Activated CD8-positive, alpha-beta memory T cell treated with anti-CD3 and anti-CD28 coated beads, Interleukin-2, amount 50 U/mL, for 1 hour (primary cell): ENCODE measurements at regions not wholly inside any gene's neighbourhood (a gene's known extent, or its start where the extent isn't known, plus 50 kb on each side); places are given as distances from the start of the nearest gene placed in this dataset.
"Not testable (repeated sequence)": the region's sequence is repeated elsewhere in the genome, so short reads cannot be mapped to it uniquely, and the experiment has no call there.

Experiments used
- DNase-seq: peaks from one replicate; pipeline ENCODE4 v3.0.0-alpha.2; 2020; ENCODE audit errors: extremely low read depth

DNA sequence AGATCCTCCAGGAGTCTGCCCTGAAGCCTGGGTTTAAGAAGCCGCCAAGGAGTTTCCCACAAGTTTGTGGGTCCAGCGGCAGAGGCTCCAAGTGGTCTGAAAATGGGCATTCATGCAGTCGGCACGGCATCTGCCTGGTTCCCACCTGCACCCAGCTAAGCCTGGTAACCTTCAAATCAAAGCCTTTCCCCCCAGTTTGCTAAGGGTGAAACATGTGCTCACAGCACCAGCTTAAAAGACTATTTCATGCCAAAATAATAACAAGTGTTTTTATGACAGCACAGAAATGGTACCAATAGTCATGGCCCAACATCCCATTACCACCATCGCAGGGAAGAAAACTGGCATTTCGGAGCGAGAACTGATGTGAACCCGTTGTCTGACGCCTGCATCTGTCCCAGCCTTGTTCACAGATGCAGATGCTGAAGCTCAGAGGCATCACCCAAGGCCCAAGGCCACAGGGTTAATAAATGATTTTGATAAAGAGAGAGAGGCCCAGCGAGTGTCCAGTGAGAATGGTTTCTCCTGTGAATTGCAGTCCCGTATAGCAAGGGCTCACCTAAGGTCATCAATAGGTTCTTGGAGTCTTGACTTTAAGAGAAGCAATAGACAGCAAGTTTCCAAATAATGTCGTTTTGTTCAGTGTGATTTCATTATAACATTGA lies 188.0 kb upstream of the TPM1 start:
- no peak for DNase-seq

DNA sequence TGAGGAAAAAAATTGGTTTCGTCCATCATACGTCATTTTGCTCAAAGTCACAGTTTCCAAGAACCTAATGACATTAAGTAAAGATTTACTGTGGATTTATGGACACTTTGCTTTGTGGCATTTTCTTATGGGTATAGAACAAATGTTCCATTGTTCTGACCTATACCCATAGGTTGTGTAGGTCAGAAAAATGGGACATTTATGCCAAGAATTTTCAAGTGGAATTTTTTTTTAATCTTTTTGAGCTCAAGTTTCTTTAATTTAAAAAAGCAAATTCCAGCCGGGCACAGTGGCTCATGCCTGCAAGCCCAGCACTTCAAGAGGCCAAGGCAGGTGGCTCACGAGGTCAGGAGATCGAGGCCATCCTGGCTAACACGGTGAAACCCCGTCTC lies 187.5 kb upstream of the TPM1 start:
- no peak for DNase-seq

DNA sequence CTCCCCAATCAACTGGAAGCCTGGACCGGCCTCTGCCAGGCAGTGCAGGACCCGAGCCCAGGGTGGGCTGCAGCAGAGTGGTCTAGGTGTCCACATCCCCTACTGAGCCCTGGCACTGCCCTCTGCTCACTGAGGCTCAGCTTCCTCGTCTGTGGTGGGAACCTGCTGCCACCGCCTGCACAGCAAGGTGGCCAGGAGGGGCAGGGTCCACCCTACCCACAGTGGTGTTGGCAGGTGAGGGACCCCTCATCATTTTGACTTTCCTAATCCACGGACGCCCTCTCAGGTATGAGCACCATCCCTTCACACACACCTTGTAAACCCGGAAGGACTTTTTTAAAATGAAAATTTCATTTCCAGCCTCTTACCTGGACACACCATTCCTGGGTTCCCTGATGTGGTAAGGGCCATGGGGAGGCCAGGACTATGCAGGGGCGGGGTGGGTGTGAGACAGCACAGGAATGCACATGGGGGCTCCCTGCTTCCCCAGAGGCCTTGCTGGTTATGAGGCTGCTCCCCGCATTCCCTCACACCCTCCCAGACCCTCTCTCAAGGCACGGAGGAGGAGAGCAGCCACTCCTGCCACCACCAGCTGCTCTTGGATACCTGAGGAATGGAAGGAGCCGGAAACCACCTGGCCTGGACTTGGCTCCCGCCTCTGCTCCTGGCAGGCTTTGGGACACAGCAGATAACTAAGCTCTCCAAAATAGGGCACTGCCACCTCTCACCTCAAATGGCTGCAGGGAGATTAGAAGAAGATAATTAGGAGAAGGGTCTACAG lies 185.9 kb upstream of the TPM1 start:
- no peak for DNase-seq

DNA sequence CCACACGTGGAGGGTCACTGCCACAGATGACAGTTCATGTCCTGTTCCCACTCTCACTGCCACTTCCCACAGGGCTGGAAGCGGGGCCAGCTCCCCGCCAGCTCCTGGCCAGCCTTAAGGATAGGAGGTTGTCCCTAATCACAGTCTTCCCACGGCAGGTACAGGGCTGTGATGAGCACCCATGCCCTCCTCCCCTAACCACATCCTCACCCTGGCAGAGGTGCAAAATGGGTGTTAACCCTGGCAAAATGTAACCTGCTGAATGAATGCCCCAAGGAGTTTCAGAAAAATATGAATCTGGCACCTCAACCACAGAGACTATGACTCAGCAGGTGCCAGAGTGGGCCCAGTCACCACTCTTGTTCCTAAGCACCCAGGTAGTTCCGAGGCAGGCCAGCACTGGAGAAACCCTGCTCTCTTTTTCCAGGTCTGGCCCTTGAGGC lies 185.1 kb upstream of the TPM1 start:
- DNase-seq, result no peak

DNA sequence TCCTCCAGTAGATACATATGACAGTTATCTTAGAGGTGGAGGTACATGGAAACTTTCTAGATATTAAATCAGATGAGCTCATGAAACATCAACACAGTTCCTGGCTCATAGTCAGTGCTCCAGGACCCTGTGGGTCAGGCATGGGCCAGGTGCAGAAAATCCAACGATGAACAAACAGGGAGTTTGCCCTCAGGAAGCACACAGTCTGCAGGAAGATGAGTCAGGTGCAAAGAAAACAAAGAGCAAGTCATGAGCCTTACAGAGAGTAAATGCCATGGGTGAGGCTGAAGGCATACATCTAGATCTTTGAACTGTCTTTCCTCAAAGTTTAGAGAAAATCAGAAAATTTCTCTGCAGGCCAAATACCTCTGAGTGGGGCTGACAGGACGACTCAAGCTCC lies 184.2 kb upstream of the TPM1 start:
- no peak for DNase-seq

DNA sequence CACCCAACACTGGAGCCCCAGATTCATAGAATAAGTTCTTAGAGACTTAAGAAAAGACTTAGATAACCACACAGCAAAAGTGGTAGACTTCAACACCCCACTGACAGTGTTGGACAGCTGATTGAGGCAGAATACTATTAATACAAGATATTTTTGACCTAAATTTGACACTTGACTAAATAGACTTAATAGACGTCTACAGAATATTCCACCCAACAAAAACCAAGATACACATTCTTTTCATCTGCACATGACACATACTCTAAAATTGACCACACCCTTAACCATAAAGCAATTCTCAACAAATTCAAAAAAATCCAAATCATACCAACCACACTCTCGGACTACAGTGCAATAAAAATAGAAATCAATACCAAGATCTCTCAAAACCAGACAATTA lies 179.8 kb upstream of the TPM1 start:
- no peak for DNase-seq

DNA sequence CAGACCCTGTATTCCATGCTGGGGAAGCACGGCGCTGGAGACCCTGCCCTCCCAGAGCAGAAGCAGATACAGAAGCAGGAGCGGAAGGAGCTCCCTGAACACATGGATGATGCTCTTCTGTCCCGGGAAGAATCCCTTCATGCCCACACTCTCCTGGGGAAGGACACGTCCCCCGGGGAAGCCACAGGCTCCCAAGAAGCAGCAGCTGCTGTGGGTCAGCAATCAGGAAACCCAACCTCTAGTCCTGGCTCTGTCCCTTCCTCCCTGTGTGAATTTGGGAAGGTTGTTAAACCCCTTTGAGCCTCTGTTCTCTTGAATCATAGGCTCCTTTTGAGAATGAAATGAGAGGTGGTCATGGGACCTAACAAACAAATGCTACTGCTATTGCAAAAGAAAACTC lies 176.2 kb upstream of the TPM1 start:
- no peak for DNase-seq

DNA sequence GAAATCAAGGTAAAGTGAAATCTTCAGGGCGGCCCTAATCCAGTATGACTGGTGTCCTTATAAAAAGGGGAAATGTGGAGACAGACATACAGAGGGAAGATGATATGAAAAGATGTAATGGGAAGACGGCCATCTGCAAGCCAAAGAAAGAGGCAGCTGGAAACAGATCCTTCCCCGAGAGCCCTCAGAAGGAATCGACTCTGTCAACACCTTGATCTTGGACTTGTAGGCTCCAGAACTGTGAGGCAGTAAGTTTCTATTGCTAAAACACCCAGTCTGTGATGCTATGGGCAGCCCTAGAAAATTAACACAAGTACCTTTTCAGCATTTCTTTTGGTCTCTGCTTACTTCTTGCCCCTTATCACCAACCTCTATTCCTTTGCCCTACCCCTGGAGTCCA lies 174.7 kb upstream of the TPM1 start:
- DNase-seq, result no peak

DNA sequence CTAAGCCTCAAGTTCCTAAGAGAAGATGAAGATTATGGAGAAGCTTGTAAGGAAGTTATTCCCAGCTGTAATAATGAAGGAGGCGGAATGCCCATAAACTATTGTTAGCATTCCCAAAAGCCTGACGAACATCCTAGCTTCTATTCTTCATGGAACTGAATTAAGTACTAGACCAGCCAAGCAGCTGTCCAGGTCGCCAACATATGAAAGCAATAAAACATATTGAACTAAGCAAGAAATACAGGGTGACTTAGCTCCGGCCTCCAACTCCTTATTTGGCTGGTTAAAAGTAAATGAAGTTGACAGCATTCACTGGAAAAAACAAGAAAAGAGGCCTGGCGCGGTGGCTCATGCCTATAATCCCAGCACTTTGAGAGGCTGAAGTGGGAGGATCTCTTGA lies 174.0 kb upstream of the TPM1 start:
- DNase-seq, result no peak

DNA sequence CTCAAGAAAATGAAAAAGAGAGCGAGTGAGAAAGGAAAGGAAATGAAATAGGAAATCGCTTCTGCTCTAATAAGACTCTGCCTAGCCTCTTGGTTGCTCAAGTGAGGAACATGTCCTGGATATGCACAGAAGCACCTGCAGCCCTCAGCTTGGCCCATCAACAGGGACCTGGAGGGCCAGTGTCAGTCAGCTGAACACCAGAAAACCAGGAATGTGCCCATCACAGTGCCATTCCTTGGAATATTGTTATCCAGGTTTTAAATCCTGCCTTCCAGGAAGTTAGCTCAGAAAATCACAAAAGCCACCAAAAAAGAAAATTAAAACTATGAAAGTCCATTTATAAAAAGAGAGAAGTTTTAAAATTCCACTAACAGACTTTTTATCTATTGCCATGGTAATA lies 173.4 kb upstream of the TPM1 start:
- DNase-seq, result no peak

DNA sequence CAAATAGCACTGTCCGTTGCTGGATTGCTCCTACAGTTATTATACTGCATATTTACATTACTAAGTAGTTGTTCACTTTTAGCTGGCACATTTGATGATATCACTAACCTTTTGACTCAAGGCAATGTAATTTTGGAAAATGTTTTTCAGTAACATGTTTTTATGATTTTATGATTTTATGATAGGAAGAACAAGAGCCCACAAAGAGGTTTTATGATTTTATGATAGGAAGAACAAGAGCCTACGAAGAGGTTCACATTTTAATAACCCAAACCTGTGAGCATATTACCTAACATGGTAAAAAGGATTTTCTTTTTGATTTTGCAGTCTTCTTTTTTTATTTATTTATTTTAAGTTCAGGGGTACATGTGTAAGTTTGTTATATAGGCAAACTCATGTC lies 172.3 kb upstream of the TPM1 start:
- DNase-seq, result no peak

DNA sequence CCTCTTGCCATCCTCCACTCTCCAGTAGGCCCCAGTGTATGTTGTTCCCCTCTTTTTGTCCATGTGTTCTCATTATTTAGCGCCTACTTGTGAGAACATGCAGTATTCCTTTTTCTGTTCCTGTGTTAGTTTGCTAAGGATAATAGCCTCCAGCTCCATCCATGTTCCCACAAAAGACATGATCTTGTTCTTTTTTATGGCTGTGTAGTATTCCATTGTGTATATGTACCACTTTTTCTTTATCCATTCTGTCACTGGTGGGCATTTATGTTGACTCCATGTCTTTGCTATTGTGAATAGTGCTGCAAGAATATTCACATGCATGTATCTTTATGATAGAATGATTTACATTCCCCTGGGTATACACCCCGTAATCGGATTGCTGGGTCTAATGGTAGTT lies 171.8 kb upstream of the TPM1 start:
- DNase-seq, result not testable (repeated sequence)

DNA sequence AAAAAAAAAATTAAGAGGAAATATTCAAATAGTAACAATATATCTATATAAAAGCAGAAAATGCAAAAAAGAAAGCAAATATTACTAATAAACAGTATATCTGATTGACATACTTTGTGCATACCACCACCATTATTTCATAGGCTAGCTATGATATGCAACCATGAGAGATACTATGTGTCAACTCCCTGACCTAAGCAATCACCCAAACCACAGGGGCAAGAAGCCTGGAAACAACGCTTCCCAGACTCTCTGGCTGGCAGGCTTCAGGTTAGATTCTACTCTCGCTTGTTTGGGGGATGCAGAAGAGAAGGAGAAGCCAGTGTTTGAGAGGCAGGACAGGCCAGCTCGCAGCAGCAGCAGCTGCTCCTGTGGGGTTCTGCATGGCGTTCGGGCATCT lies 169.3 kb upstream of the TPM1 start:
- no peak for DNase-seq

DNA sequence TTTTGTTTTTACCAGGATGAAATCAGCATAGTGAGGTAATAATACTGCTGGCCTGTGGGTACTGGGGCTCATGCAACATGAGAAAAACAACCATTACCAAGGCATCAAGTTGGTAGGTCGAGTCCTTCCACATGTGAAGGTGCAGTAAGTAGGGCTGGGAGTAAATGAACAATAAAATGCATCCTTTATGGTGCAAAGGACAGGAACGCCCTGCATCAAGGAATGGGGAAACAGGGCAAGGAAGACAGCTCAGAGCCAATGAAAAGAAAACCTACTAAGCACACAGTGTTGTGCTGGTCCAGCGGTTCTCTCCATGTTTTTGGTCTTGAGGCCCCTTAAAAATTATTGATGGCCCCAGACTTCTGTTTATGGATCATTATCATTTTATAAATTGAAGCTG lies 168.5 kb upstream of the TPM1 start:
- no peak for DNase-seq

DNA sequence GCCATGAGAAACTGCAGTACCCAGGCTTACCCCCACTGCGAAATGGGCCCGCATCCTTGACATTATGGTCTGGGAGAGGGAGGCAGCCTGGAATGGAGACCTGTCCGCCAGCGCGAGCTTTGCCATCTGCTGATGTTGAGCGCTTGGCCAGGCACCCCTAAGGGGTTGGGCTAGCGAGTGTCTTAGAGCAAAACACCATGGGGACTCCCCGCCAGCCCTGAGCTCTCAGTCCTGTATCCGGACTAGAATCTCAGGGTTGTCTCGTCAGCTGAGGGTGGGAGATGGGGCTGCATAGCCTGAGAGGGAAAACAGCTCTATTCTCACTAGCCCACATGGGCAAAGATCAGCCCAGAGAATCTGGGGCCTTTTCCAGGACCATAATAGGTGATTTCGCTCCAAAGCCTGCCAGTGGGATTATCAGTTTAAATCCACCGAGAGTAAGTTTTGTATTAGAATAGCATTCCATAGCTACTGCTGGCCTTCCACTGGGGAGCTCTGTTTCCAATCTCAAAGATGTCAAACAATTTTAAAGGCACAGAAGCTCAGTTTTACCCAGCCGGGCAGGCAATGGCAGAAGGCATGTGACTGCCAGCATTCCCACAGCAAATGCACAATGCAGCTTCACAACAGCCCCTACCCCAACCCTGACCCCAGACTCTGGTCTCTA lies 167.5 kb upstream of the TPM1 start:
- DNase-seq, result no peak

DNA sequence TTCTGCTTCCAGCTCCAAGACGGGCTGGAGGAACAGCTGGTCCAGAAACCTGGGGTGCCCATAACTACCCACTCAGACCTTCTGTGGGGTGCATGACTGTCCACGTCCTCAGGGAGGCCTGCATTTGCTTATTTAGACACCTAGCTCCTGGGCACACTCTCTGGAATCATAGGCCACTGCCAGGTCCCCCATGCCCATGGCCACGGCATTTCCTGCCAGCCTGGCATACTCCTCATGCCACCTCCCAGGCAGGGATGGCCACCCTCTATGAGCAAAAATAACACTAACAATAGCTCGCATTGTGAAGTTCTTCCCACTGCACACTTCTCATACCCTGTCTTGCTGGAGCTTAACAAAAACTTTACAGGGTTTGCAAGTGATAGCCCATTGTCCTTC lies 166.9 kb upstream of the TPM1 start:
- DNase-seq, result no peak

DNA sequence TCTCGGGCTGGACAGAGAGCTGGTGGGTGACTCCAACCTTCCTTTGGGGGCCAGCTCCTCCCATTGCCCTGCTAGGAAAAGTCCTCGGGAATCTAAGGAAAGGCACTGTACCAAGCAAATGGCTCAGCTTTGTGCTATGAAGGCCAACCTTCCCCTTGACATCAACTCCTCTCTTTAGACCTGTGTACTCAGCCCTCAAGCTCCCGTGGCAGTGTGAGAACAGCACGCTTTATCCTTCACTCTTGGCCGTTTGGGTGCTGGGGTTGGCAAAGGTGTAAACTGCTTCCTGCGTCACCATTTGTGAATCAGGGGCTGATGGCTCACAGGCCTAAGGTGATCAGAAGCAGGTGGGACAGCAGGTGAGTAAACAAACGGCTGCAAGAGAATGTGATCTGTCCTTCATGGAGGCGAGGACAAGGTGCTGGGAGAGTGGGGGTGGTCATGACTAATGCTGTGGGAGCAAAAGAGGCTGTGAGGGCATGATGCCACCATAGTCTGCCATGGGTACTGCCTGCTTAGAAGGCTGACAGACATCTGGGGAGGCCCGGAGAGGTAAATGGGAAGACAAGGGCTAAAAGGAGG lies 165.2 kb upstream of the TPM1 start:
- no peak for DNase-seq

DNA sequence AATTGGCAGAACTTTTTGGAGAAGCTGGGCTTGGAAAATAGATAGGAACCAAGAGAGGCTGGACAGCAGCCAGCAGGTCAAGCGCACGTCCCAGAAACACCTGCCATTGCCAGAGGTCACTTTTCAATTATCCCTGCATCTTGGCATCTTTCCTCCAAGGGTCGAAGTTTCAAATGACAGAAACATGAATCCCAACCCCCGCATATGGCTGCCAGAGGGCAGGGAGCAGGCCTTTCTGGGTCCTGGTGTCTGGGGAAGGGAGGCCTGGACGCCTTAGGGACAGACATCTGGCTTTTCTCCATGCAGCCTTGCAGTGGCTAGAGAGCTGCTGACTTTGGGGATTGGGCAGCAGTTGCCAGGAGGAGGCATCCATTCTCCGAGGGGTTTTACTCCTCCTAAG lies 164.5 kb upstream of the TPM1 start:
- no peak for DNase-seq

DNA sequence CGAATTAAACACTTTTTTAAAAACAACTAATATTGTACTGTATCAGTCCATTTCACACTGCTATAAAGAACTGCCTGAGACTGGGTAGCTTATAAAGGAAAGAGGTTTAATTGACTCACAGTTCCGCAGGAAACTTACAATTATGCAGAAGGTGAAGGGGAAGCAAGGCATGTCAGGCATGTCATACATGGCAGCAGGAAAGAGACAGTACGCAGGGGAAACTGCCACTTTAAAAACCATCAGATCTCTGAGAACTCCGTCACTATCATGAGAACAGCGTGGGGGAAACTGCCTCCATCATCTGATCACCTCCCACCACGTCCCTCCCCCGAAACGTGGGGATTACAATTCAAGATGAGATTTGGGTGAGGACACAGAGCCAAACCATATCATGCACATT lies 162.8 kb upstream of the TPM1 start:
- no peak for DNase-seq

DNA sequence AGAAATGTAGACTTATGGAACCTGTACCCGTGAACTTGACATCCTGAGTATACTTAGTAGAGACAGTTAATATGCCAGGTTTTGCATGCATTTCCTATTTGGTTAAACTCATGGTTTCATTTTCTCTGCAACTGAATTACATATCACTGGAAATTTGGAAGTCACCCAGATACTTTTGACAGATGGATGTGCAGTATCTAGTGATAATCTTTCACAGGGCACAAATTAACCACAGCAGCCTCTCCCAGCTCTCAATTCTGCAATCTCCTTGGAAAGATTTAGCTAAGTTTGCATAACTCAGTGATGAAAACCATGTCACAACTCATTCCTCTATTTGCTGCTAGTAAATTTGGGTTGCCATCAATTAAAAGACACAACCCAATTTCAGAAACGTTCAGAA lies 162.3 kb upstream of the TPM1 start:
- DNase-seq, result no peak

DNA sequence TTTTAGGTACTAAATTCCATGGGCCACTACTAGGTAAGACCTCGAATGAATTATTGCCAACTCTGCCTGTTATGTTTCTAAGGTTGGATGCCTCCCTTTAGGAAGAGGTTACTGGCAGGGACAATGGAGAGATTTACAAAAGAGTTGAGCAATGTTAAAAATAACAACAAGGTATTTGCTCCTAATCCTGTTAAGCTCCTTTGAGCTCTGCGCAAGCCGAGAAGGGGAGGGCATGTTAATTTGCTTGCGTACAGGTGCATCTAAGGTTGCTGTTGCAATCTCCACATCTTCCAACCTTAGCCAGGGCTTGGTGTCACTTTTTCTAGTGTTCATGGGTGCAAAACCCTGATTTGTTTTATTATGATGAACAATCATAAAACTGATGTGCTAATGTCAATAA lies 161.5 kb upstream of the TPM1 start:
- DNase-seq, result no peak

DNA sequence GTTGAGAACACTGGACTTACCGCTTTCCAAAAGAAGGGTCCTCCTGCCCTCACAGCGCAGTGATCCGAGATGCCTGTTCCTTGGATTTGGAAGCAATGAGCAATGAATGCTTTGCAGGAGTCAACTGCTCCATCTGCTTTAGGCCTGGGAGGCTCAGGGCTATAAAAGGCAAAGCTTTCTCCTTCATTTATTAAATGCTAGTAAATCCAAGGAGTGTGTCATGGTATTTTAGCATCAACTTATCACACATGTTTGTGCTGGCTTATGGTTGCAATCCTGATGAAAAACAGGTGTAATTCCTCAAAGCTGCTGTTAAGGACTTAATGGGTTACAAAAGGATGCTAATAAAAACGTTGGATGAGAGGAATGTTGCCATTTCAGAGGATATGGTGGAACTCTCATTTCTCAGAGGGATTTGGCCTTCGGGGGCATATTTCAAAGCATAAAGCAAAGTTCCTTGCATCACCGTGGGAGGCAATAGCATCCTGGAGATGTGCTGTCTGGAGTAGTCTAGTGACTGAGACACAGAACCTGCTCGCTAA lies 158.5 kb upstream of the TPM1 start:
- DNase-seq, result no peak
